ENCODE measurements at regions not wholly inside any gene's neighbourhood (a gene's known extent, or its start where the extent isn't known, plus 50 kb on each side); places are given as distances from the start of the nearest gene placed in this dataset.

- TF ChIP-seq POLR2AphosphoS5 (IDR thresholded peaks at IDR 0.05) (no peak), CTCF (IDR thresholded peaks at IDR 0.05) (no peak), EP300 (IDR thresholded peaks at IDR 0.05) (no peak), POLR2A (IDR thresholded peaks at IDR 0.05) (no peak)
- Histone ChIP-seq H3K27me3 (no peaks in the 10 kb centered on the region), H3K9me3 (no peaks in the 10 kb centered on the region), H3K36me3 (no peaks in the 10 kb centered on the region), H3K4me1 (no peaks in the 10 kb centered on the region), H3K27ac (no peak overlapping the region), H3K4me3 (no peak overlapping the region)
- intact Hi-C loops (cut with DNase I), result no loop called here
- no peak for DNase-seq
- WGBS, 2 donors, result 90 to 92% methylated on average over 1 of the region's 1 CpG
Observed at GRCh38 chr13:67650471-67650870, 420.3 kb upstream of the PCDH9 start.

- no peak overlapping the region for H3K27ac ChIP-seq
- no peaks in the 10 kb centered on the region for H3K4me1 ChIP-seq
- no peaks in the 10 kb centered on the region for H3K27me3 ChIP-seq
- intact Hi-C loops (cut with DNase I), result no loop called here
- no peak for DNase-seq
- WGBS, 2 donors, result 73 to 83% methylated on average over 4 of the region's 4 CpGs
- TF ChIP-seq CTCF (IDR thresholded peaks at IDR 0.05), result no peak
- no peak for TF ChIP-seq POLR2A (IDR thresholded peaks at IDR 0.05)
- TF ChIP-seq POLR2AphosphoS5 (IDR thresholded peaks at IDR 0.05), result no peak
- TF ChIP-seq EP300 (IDR thresholded peaks at IDR 0.05), result no peak
- no peak overlapping the region for H3K4me3 ChIP-seq
- H3K9me3 ChIP-seq, result no peaks in the 10 kb centered on the region
- H3K36me3 ChIP-seq, result no peaks in the 10 kb centered on the region
Observed at GRCh38 chr13:67645874-67646467, 415.8 kb upstream of the PCDH9 start.

GRCh38 chr13:67643516-67644055 lies 413.4 kb upstream of the PCDH9 start:
- TF ChIP-seq CTCF (IDR thresholded peaks at IDR 0.05), result no peak
- TF ChIP-seq POLR2AphosphoS5 (IDR thresholded peaks at IDR 0.05), result no peak
- no peak for TF ChIP-seq EP300 (IDR thresholded peaks at IDR 0.05)
- no peak for TF ChIP-seq POLR2A (IDR thresholded peaks at IDR 0.05)

GRCh38 chr13:67642657-67643056 lies 412.5 kb upstream of the PCDH9 start:
- intact Hi-C loops (cut with DNase I), result no loop called here
- no peak for DNase-seq
- Histone ChIP-seq H3K4me3 (no peak overlapping the region), H3K27ac (no peak overlapping the region), H3K9me3 (no peaks in the 10 kb centered on the region), H3K27me3 (no peaks in the 10 kb centered on the region), H3K4me1 (no peaks in the 10 kb centered on the region), H3K36me3 (no peaks in the 10 kb centered on the region)
- TF ChIP-seq POLR2A (IDR thresholded peaks at IDR 0.05) (no peak), CTCF (IDR thresholded peaks at IDR 0.05) (no peak), EP300 (IDR thresholded peaks at IDR 0.05) (no peak), POLR2AphosphoS5 (IDR thresholded peaks at IDR 0.05) (no peak)

More at GRCh38 chr13:67643516-67644055, 413.4 kb upstream of the PCDH9 start:
- intact Hi-C loops (cut with DNase I), result no loop called here
- DNase-seq, result no peak
- no peak overlapping the region for H3K27ac ChIP-seq
- H3K27me3 ChIP-seq, result no peaks in the 10 kb centered on the region
- no peaks in the 10 kb centered on the region for H3K9me3 ChIP-seq
- H3K4me3 ChIP-seq, result no peak overlapping the region
- H3K36me3 ChIP-seq, result no peaks in the 10 kb centered on the region
- WGBS, 2 donors, result 42 to 48% methylated on average over 1 of the region's 1 CpG
- no peaks in the 10 kb centered on the region for H3K4me1 ChIP-seq

- DNase-seq, result no peak
Observed at GRCh38 chr13:67635754-67636153, 405.6 kb upstream of the PCDH9 start.

More at GRCh38 chr13:67635754-67636153, 405.6 kb upstream of the PCDH9 start:
- no peak overlapping the region for H3K27ac ChIP-seq
- intact Hi-C loops (cut with DNase I), result no loop called here
- no peaks in the 10 kb centered on the region for H3K36me3 ChIP-seq
- WGBS, 2 donors, result 79 to 83% methylated on average over 3 of the region's 3 CpGs
- H3K4me1 ChIP-seq, result no peaks in the 10 kb centered on the region
- no peaks in the 10 kb centered on the region for H3K27me3 ChIP-seq
- TF ChIP-seq POLR2AphosphoS5 (IDR thresholded peaks at IDR 0.05) (no peak), EP300 (IDR thresholded peaks at IDR 0.05) (no peak), CTCF (IDR thresholded peaks at IDR 0.05) (no peak), POLR2A (IDR thresholded peaks at IDR 0.05) (no peak)
- no peak overlapping the region for H3K4me3 ChIP-seq
- H3K9me3 ChIP-seq, result no peaks in the 10 kb centered on the region

Measured in sigmoid colon (tissue), 6 donors.